GM19395 (cell line): ENCODE measurements at regions not wholly inside any gene's neighbourhood (a gene's known extent, or its start where the extent isn't known, plus 50 kb on each side); places are given as distances from the start of the nearest gene placed in this dataset.
"Not testable (repeated sequence)": the region's sequence is repeated elsewhere in the genome, so short reads cannot be mapped to it uniquely, and the experiment has no call there.

Experiments used
- ATAC-seq: cut with Tn5 transposase; IDR thresholded peaks from one replicate; pipeline ENCODE4 v1.9.1; 2021; ENCODE audit warnings: mild to moderate bottlenecking, moderate library complexity; ENCODE audit not compliant: unreplicated experiment

DNA sequence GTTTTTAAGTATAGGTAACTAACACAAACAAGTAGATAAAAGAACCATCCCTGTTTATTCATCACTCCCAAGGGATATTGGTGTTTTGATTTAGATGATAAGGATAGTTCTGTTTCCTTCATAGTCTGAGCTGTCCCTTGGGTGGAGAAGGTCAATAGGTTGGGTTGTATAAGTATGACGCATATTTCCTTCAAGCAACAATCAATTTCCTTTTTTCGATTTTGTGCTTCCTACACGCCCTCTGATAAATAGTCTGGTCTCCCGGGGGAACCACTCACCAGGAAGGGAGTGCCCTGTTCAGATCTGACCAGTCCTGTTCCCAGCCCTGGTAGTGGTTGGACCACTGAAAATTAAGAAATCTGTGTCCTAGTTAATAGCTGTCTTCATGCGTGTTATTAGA is 378.8 kb upstream of the FAR2 start:
- ATAC-seq = no peak

GRCh38 chr12:28771968-28772367 is 377.1 kb upstream of the FAR2 start:
- ATAC-seq = no peak

GRCh38 chr12:28775556-28775955 is 373.5 kb upstream of the FAR2 start:
- ATAC-seq = no peak

GRCh38 chr12:28776220-28776619 is 372.9 kb upstream of the FAR2 start:
- ATAC-seq = no peak

- no peak for ATAC-seq
Observed at GRCh38 chr12:28776913-28777422, 372.1 kb upstream of the FAR2 start.

- ATAC-seq = no peak
Observed at GRCh38 chr12:28777603-28778365, 371.3 kb upstream of the FAR2 start.

DNA sequence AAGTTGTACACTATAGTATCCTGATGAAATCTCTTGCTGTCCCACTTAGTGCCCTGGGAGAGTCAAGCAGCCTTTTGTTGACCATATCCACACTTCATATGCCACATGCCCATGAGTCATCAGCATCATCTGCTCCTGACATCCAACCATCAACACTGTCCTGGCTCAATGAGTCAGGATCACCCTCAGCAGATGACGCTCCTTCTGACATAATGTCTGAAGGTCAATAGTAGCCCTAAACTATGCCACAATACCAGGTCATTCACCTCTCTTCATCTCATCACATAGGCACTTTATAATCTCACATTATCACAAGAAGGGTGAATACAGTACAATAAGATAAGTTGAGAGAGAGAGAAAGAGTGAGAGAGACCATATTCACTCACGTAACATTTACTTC is 369.0 kb upstream of the FAR2 start:
- no peak for ATAC-seq

DNA sequence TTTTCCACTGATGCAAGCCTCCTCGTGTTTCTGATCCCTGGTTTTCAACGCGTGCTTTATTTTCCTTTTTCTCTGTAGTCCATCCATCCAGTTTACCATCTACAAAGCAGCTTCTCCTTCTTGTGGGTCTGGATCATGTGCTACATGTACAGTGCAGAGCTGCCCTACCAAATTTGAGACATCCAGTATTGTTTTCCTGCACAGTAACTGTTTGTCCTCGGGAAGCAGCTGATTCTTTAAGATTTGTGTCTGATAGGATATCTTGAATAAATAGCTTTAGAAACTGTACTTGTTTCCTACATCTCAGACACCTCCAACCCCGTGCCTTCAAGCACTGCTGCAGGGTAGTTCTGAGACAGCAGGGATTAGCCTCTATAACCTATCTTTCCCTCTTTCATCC is 368.1 kb upstream of the FAR2 start:
- no peak for ATAC-seq

- ATAC-seq = no peak
Observed at GRCh38 chr12:28781671-28782652, 367.1 kb upstream of the FAR2 start.

- no peak for ATAC-seq
Observed at GRCh38 chr12:28782812-28783211, 366.3 kb upstream of the FAR2 start.

DNA sequence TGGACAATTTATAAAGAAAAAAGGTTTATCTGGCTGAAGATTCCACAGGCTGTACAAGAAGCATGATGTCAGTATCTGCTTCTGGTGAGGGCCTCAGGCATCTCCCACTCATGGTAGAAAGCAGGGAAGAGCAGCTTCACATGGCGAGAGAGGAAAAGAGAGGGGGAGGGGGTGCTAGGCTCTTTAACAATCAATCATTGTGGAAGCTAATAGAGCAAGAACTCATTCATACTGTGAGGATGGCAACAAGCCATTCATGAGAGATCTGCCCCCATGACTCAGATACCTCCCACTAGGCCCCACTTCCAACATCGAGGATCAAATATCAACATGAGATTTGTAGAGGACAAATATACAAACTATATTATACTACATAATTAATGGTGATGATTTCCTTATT is 361.9 kb upstream of the FAR2 start:
- no peak for ATAC-seq

DNA sequence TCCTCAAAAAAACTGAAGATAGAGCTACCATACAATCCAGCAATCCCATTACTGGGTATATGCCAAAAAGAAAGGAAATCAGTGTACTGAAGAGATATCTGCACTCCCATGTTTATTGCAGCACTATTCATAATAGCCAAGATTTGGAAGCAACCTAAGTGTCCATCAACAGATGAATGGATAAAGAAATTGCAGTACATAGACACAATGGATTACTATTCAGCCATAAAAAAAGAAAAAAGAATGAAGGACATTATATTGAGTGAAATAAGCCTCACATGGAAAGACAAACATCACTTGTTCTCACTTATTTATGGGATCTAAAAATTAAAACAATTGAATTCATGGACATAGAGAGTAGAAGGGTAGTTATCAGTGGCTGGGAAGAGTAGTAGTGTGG is 360.8 kb upstream of the FAR2 start:
- ATAC-seq = not testable (repeated sequence)

DNA sequence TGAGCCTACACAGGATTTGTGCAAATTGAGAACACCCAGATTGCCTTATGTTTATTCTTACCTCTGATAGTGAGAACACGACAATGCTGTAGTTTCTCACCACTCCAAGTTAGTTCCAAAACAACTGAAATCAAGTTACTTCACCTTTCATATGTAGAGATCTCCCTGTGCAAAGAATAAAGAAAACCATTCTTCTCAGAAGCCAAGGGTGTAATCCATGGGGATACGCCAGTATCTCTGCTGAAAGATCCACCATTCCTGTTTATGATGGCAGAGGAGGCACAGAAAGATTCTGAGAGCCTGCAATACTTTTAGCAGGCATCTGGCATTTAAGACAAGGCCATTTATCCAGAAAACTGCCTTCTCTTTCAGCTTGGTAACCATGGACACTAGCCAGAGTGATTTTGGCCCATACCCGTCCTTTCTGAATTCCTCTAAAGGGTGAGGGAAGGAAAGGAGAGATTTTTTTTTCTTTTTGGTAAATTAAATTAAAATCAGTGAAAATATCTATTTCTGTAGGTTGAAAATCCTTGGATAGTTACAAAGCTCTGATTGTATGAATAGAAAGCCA is 355.4 kb upstream of the FAR2 start:
- ATAC-seq = no peak

DNA sequence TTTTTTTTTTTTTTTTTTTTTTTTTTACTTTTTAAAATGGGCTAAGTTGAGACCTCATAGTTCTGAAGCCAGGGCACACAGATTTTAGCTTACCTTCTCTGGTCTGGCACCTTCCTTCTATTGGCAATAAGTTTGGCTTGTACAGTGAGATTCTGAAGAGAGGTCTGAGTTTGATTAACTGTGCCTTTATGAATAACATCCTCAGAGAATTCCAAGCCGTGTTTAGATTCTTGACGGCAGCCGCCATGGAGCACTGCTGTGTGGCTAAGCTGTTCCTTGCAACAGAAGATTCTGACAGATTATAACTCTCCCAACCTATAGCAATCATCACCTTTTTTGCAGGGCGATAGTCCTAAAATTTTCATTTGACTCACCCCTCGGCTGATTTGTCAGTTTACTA is 354.9 kb upstream of the FAR2 start:
- ATAC-seq = no peak

DNA sequence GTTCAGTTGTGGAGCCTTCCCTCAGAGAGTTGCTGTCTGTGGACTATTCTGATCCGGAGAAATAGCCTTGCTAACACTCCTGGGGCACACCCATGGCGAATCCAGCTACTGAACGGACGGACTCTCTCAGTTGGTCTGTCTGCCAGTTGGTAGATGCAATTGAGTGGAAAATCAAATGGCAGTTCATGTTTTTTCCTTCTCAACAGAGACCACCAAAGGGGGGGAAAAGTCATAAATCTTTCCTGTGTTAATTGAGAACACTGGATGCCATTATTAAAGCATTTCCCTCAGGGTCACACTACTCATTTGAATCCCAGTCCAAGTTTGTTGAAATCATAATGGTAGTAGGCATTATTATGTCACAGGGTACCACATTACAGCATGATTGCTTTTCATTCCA is 354.3 kb upstream of the FAR2 start:
- ATAC-seq = no peak

DNA sequence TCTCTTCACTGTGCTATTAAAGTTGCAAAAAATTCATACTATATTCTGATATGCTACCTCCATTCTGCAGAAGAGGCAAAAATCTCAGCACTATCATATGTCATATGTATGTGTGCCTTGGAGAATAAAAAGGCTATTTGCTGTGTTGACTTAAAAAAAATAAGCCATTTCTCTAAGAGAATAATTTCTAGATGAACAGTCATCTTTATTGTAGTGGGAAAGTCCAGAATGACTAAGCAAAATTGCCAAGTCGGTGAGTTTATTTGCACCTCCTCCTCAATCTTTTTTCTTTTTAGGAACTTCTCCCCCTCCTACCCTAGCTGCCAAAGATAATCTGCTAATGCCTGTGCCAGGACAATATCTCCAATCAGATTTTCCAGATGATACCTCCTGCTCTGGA is 353.8 kb upstream of the FAR2 start:
- no peak for ATAC-seq

DNA sequence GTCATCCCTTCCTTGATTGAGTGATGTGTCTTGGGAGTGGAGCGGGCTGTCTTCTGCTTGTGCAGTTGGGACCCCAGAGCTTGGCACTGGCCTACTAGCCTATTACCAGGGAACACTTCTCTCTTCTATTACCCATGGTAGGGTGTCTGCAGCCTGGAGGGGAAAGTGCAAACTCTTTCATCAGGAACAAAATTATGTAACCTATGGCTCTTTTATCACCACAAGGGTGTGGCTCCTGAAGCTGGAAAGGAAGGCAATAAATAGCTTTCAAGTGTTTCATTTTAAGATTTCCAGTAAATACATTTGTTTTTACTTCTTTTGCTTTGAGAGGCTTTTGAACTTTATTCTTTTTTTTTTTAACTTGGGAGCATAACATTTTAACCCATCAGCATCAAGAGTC is 349.7 kb upstream of the FAR2 start:
- ATAC-seq = no peak

GRCh38 chr12:28800129-28800528 is 348.9 kb upstream of the FAR2 start:
- ATAC-seq = peak; percentile 89

- no peak for ATAC-seq
Observed at GRCh38 chr12:28802706-28803438, 346.2 kb upstream of the FAR2 start.

- no peak for ATAC-seq
Observed at GRCh38 chr12:28807535-28807934, 341.5 kb upstream of the FAR2 start.

DNA sequence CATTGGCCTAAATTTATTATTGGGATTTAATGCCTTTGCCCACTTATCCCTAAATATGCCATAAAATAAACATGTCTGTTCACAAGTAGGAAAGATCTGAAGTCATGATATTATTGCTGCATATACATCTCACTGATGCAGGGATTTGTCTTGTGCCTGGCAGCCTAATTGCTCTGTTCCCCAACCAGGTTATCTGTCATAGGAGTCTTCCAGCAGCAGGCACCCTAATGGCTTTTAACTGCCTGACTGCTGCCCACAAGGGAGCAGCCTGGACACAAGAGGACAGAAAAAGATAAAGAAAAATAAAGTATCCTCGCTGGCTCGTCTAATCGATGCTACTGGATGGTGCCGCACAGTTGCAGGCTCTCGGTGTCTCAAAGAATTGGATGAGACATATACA is 337.6 kb upstream of the FAR2 start:
- no peak for ATAC-seq
